HepG2 (cell line): ENCODE measurements at regions not wholly inside any gene's neighbourhood (a gene's known extent, or its start where the extent isn't known, plus 50 kb on each side); places are given as distances from the start of the nearest gene placed in this dataset.

Source experiments
- ATAC-seq: fragments of 200-7000 bp; cut with Tn5 transposase; 3 replicates; pipeline ENCODE4 v1.9.1; 2020; ENCODE audit warnings: mild to moderate bottlenecking, moderate library complexity
- BruUV-seq: library from RNA; stranded (reverse); fragments of 400-500 nt; replicated peaks from 2 replicates; lab custom pipeline; 2021; lab: Mats Ljungman, UMichigan
- CTCF ChIA-PET: fragments of 300-600 bp; formaldehyde crosslinking; extraction: SDS; loops from one replicate; lab custom pipeline; 2021; ENCODE audit warnings: low total read pairs, inconsistent platforms, low intra/inter-chr PET ratio; lab: Yijun Ruan, JAX
- POLR2A ChIA-PET: fragments of 350-600 bp; sonication (Branson Sonifier 250); formaldehyde crosslinking; loops from one replicate; lab custom pipeline; 2020; ENCODE audit warnings: antibody characterized with exemption, inconsistent platforms; lab: Yijun Ruan, JAX
- DNase-seq: peaks from one replicate; pipeline ENCODE4 v3.0.0-alpha.2; 2015; ENCODE audit warnings: low spot score
- FAIRE-seq: peaks from 3 replicates; lab custom pipeline; 2011; peaks lifted over from hg19 to GRCh38; lab: Jason Lieb, UNC
- H2AFZ ChIP-seq: one replicate; pipeline ENCODE4 v1.6.1; 2011; ENCODE audit warnings: low read length, inconsistent platforms
- H3K27ac ChIP-seq: fragments of 300-600 bp; 3 replicates; pipeline ENCODE4 v1.8.0; 2011; ENCODE audit warnings: mixed run types, mild to moderate bottlenecking, mixed read lengths, low read length, inconsistent platforms; ENCODE audit not compliant: insufficient read depth; ENCODE audit errors: extremely low read length
- H3K27me3 ChIP-seq, 2 experiments: fragments of 200-600 bp in 1 of 2; 2 replicates in 1 of 2; 3 replicates in 1 of 2; pipeline versions ENCODE4 v1.6.0 to v1.8.0; 2011; ENCODE audit warnings: low read length in 2 of 2, mild to moderate bottlenecking in 2 of 2, moderate library complexity in 2 of 2, inconsistent platforms in 1 of 2; ENCODE audit not compliant: insufficient read depth in 2 of 2, control insufficient read depth in 1 of 2
- H3K36me3 ChIP-seq, 2 experiments: fragments of 200-600 bp in 1 of 2; replicated peaks in 1 of 2; 2 replicates in 1 of 2; 3 replicates in 1 of 2; pipeline versions ENCODE4 v1.5.1 to v1.8.0; 2011; ENCODE audit warnings: low read length in 2 of 2, inconsistent platforms in 1 of 2; ENCODE audit not compliant: insufficient read depth in 2 of 2, control insufficient read depth in 1 of 2
- H3K4me1 ChIP-seq: 2 replicates; pipeline ENCODE4 v1.5.1; 2012; ENCODE audit warnings: low read length, inconsistent platforms; ENCODE audit not compliant: insufficient read depth
- H3K4me2 ChIP-seq: 2 replicates; pipeline ENCODE4 v1.6.0; 2011; ENCODE audit warnings: low read depth, low read length, inconsistent platforms
- H3K4me3 ChIP-seq, 3 experiments: fragments of 200-600 bp in 1 of 3; sonication (generic), shearing (Covaris generic) in 1 of 3; replicated peaks in 1 of 3; 2 replicates each; pipeline ENCODE4 v1.5.1; 2011 to 2016; ENCODE audit warnings: low read length in 3 of 3, inconsistent platforms in 2 of 3, low read depth in 2 of 3, mild to moderate bottlenecking in 2 of 3, control low read depth in 1 of 3, mixed read lengths in 1 of 3; ENCODE audit not compliant: insufficient read depth in 1 of 3
- H3K79me2 ChIP-seq: one replicate; pipeline ENCODE4 v1.6.1; 2011; ENCODE audit warnings: low read length, inconsistent platforms; ENCODE audit not compliant: insufficient read depth
- H3K9ac ChIP-seq: 2 replicates; pipeline ENCODE4 v1.6.0; 2011; ENCODE audit warnings: mild to moderate bottlenecking, low read depth, low read length, inconsistent platforms; ENCODE audit not compliant: insufficient read depth
- H3K9me3 ChIP-seq: 2 replicates; pipeline ENCODE4 v1.5.1; 2012; ENCODE audit warnings: mild to moderate bottlenecking, low read length
- H4K20me1 ChIP-seq: 2 replicates; pipeline ENCODE4 v1.6.0; 2011; ENCODE audit warnings: inconsistent platforms, mild to moderate bottlenecking, low read length, moderate library complexity; ENCODE audit not compliant: insufficient read depth
- AKAP8 ChIP-seq: sonication (generic); formaldehyde crosslinking; IDR thresholded peaks from 2 replicates; pipeline ENCODE4 v1.5.1; 2020; ENCODE audit warnings: mild to moderate bottlenecking, missing genetic modification reagents
- BCL3 ChIP-seq: sonication (generic); formaldehyde crosslinking; IDR thresholded peaks from 2 replicates; pipeline ENCODE4 v1.5.1; 2020; ENCODE audit warnings: mild to moderate bottlenecking, missing genetic modification reagents, moderate library complexity
- GTF3A ChIP-seq: sonication (generic); formaldehyde crosslinking; conservative IDR thresholded peaks from 2 replicates; pipeline ENCODE4 v1.4.0; 2020; ENCODE audit warnings: mild to moderate bottlenecking, missing genetic modification reagents
- ISX ChIP-seq: sonication (generic); formaldehyde crosslinking; conservative IDR thresholded peaks from 2 replicates; pipeline ENCODE4 v1.5.0; 2020; ENCODE audit warnings: missing genetic modification reagents
- KLF9 ChIP-seq: IDR thresholded peaks from 2 replicates; pipeline ENCODE4 v1.6.1; 2016; ENCODE audit warnings: low read depth
- KMT2B ChIP-seq: IDR thresholded peaks from 2 replicates; pipeline ENCODE4 v1.6.1; 2016; ENCODE audit warnings: missing genetic modification reagents, missing compliant biosample characterization
- NR2F6 ChIP-seq, 2 experiments: IDR thresholded peaks; 2 replicates each; pipeline ENCODE4 v1.6.1; 2016; ENCODE audit warnings: antibody characterized with exemption in 1 of 2, mild to moderate bottlenecking in 1 of 2
- POLR2G ChIP-seq: fragments of 200-400 bp; formaldehyde crosslinking; IDR thresholded peaks from 2 replicates; pipeline ENCODE4 v1.6.1; 2018; ENCODE audit warnings: mild to moderate bottlenecking, low read depth, low read length, moderate library complexity
- RNF219 ChIP-seq: sonication (generic); formaldehyde crosslinking; IDR thresholded peaks from 2 replicates; pipeline ENCODE4 v1.5.0; 2020; ENCODE audit warnings: mild to moderate bottlenecking, missing genetic modification reagents
- SIN3A ChIP-seq: IDR thresholded peaks from 2 replicates; pipeline ENCODE4 v1.6.1; 2011; ENCODE audit warnings: low read depth, mild to moderate bottlenecking, control low read depth, low read length, borderline replicate concordance
- TBP ChIP-seq: sonication (generic); formaldehyde crosslinking; IDR thresholded peaks from 2 replicates; pipeline ENCODE4 v1.5.0; 2020; ENCODE audit warnings: missing genetic modification reagents
- THYN1 ChIP-seq: sonication (generic); formaldehyde crosslinking; IDR thresholded peaks from 2 replicates; pipeline ENCODE4 v1.8.1; 2023; ENCODE audit warnings: low read depth, mild to moderate bottlenecking, moderate library complexity, missing genetic modification reagents, borderline replicate concordance
- ZNF546 ChIP-seq: sonication (generic); formaldehyde crosslinking; conservative IDR thresholded peaks from 2 replicates; pipeline ENCODE4 v1.8.1; 2023; ENCODE audit warnings: mild to moderate bottlenecking, missing genetic modification reagents
- ZNF607 ChIP-seq: sonication (generic); formaldehyde crosslinking; IDR thresholded peaks from 2 replicates; pipeline ENCODE4 v1.5.1; 2020; ENCODE audit warnings: missing genetic modification reagents, mild to moderate bottlenecking, borderline replicate concordance
- in situ Hi-C: cut with HindIII; loops from 2 replicates; pipeline ENCODE4 v1.10.0; 2017; ENCODE audit warnings: low pct_unique_long_range_greater_than_20kb; ENCODE audit not compliant: extremely low pct_ligation_motif_present
- intact Hi-C: fragments of 100-400 bp; cut with micrococcal nuclease; formaldehyde crosslinking; loops from one replicate; pipeline ENCODE4 v1.10.0; 2022; ENCODE audit not compliant: unreplicated experiment

DNA sequence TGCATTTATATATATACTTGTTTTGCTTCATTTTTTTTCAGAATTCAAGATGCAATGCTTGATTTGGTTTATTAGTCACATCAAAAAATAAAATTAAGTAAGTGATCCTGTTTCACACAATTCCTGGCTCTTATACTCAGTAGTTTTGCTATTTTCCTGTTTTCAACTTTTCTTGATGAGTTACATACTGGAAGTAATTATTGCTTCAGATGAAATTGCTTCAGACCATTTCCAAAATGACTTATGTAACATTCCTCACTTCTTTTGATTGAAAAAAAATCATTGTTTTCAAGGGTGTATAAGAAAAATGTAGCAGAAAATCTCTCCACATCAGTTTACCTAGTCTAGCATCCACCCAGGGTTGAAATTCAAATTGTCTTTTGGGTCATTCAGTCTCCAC lies 65.0 kb downstream of the RGS2 start:
- no peak overlapping the region for H3K9ac ChIP-seq
- POLR2A ChIA-PET, result no interaction called here
- intact Hi-C loops, result loop anchor here (5.0 kb wide), 1 partner anchor 48 kb away; no protein-coding TSS in a partner anchor
- H3K4me3 ChIP-seq, result no peak overlapping the region
- H4K20me1 ChIP-seq, result no peaks in the 10 kb centered on the region
- no peak for ATAC-seq
- FAIRE-seq, result no peak
- no peak overlapping the region for H3K27ac ChIP-seq
- TF ChIP-seq GTF3A (CRISPR knock-in tag) (no peak), ZNF607 (no peak), AKAP8 (no peak), SIN3A (no peak), TBP (CRISPR knock-in tag) (no peak), KMT2B (CRISPR knock-in tag) (no peak), ISX (no peak), RNF219 (CRISPR knock-in tag) (no peak), BCL3 (CRISPR knock-in tag) (no peak), THYN1 (CRISPR knock-in tag) (no peak), ZNF546 (CRISPR knock-in tag) (no peak), KLF9 (no peak), POLR2G (no peak), NR2F6 (IDR thresholded peaks at IDR 0.05) (no peak), NR2F6 (CRISPR knock-in tag; IDR thresholded peaks at IDR 0.05) (no peak)
- TF ChIP-seq, all 625 proteins: peak for 0
- in situ Hi-C loops, result no loop called here
- Histone ChIP-seq H3K4me2 (no peak overlapping the region), H3K9me3 (no peaks in the 10 kb centered on the region), H3K4me1 (no peaks in the 10 kb centered on the region), H3K79me2 (no peaks in the 10 kb centered on the region), H2AFZ (no peak overlapping the region), H3K36me3 (no peaks in the 10 kb centered on the region), H3K27me3 (no peaks in the 10 kb centered on the region; a peak in 1 of 5 replicates)
- no peak for DNase-seq
- CTCF ChIA-PET, result no interaction called here
- BruUV-seq, result no TSS peak
